Neural cell (in vitro differentiated cells): ENCODE measurements at regions not wholly inside any gene's neighbourhood (a gene's known extent, or its start where the extent isn't known, plus 50 kb on each side); places are given as distances from the start of the nearest gene placed in this dataset.

Experiments
- H2AFZ ChIP-seq: fragments of 200-600, 300-800 bp; sonication (generic), shearing (Covaris generic); 2 replicates; pipeline ENCODE4 v1.6.0; 2014; ENCODE audit warnings: low read depth, mild to moderate bottlenecking, antibody characterized with exemption, low read length, moderate library complexity
- H3F3A ChIP-seq: fragments of 200-600 bp; shearing (Covaris generic); 2 replicates; pipeline ENCODE4 v1.6.1; 2016; ENCODE audit warnings: mild to moderate bottlenecking, moderate library complexity, mixed read lengths, antibody characterized with exemption, low read length; ENCODE audit not compliant: insufficient read depth, poor library complexity, severe bottlenecking
- H3K27ac ChIP-seq: fragments of 200-600, 300-800 bp; sonication (generic), shearing (Covaris generic); 2 replicates; pipeline ENCODE4 v1.5.1; 2014; ENCODE audit warnings: mild to moderate bottlenecking, low read length, moderate library complexity
- H3K27me3 ChIP-seq: fragments of 300-800, 200-600 bp; sonication (generic), shearing (Covaris generic); 2 replicates; pipeline ENCODE4 v1.6.0; 2014; ENCODE audit warnings: mild to moderate bottlenecking, low read depth, low read length, moderate library complexity; ENCODE audit not compliant: insufficient read depth
- H3K36me3 ChIP-seq: fragments of 300-800, 200-600 bp; sonication (generic), shearing (Covaris generic); 2 replicates; pipeline ENCODE4 v1.5.1; 2014; ENCODE audit warnings: mild to moderate bottlenecking, antibody characterized with exemption, low read length, moderate library complexity; ENCODE audit not compliant: insufficient read depth
- H3K4me2 ChIP-seq: fragments of 300-800, 200-600 bp; sonication (generic), shearing (Covaris generic); 2 replicates; pipeline ENCODE4 v1.6.0; 2014; ENCODE audit warnings: mild to moderate bottlenecking, low read length
- H3K4me3 ChIP-seq: fragments of 300-800, 200-600 bp; sonication (generic), shearing (Covaris generic); 2 replicates; pipeline ENCODE4 v1.5.1; 2014; ENCODE audit warnings: mild to moderate bottlenecking, low read length, moderate library complexity
- H3K79me2 ChIP-seq: fragments of 200-600 bp; shearing (Covaris generic); replicated peaks from 2 replicates; pipeline ENCODE4 v1.6.0; 2014; ENCODE audit warnings: mild to moderate bottlenecking, low read length, moderate library complexity; ENCODE audit not compliant: insufficient read depth
- H3K9ac ChIP-seq: fragments of 300-800, 200-600 bp; sonication (generic), shearing (Covaris generic); 2 replicates; pipeline ENCODE4 v1.6.1; 2016; ENCODE audit warnings: mild to moderate bottlenecking, low read length, mixed read lengths
- H3K9me2 ChIP-seq: fragments of 200-600 bp; shearing (Covaris generic); 2 replicates; pipeline ENCODE4 v1.6.1; 2016; ENCODE audit warnings: mild to moderate bottlenecking, low read length, mixed read lengths; ENCODE audit not compliant: insufficient read depth
- H3K9me3 ChIP-seq: fragments of 200-600, 300-800 bp; sonication (generic), shearing (Covaris generic); 2 replicates; pipeline ENCODE4 v1.6.1; 2016; ENCODE audit warnings: mild to moderate bottlenecking, mixed run types, low read length, moderate library complexity, mixed read lengths
- H4K20me1 ChIP-seq: fragments of 200-600 bp; shearing (Covaris generic); 2 replicates; pipeline ENCODE4 v1.6.1; 2016; ENCODE audit warnings: mild to moderate bottlenecking, mixed run types; ENCODE audit not compliant: insufficient read depth
- EP300 ChIP-seq: fragments of 450-650 bp; conservative IDR thresholded peaks from 2 replicates; pipeline ENCODE4 v1.6.1; 2014; ENCODE audit warnings: antibody characterized with exemption, mild to moderate bottlenecking, moderate library complexity; ENCODE audit not compliant: poor library complexity, severe bottlenecking
- EZH2 ChIP-seq: fragments of 200-600, 300-800 bp; shearing (Covaris generic), sonication (generic); IDR thresholded peaks from 2 replicates; pipeline ENCODE4 v1.6.1; 2014; ENCODE audit warnings: antibody characterized with exemption, low read length, borderline replicate concordance, mild to moderate bottlenecking; ENCODE audit not compliant: insufficient read depth, poor library complexity, severe bottlenecking
- MXI1 ChIP-seq: fragments of 450-650 bp; conservative IDR thresholded peaks from 2 replicates; pipeline ENCODE4 v1.6.1; 2014; ENCODE audit warnings: antibody characterized with exemption, mild to moderate bottlenecking; ENCODE audit not compliant: poor library complexity, severe bottlenecking
- POLR2AphosphoS5 ChIP-seq: IDR thresholded peaks from 2 replicates; pipeline ENCODE4 v1.6.1; 2012
- RAD21 ChIP-seq: fragments of 450-650 bp; conservative IDR thresholded peaks from 2 replicates; pipeline ENCODE4 v1.6.1; 2014; ENCODE audit warnings: antibody characterized with exemption, mild to moderate bottlenecking, moderate library complexity
- SMC3 ChIP-seq: fragments of 450-650 bp; conservative IDR thresholded peaks from 2 replicates; pipeline ENCODE4 v1.6.1; 2014; ENCODE audit warnings: antibody characterized with exemption, mild to moderate bottlenecking, moderate library complexity; ENCODE audit not compliant: poor library complexity
- TAF1 ChIP-seq: IDR thresholded peaks from 2 replicates; pipeline ENCODE4 v1.6.1; 2012; ENCODE audit warnings: low read depth
- TF ChIP-seq, protein P1 (sequence below): fragments of 450-650 bp; IDR thresholded peaks from 2 replicates; pipeline ENCODE4 v1.5.1; 2014; ENCODE audit warnings: antibody characterized with exemption, mild to moderate bottlenecking, moderate library complexity; ENCODE audit not compliant: poor library complexity, severe bottlenecking
- TF ChIP-seq, protein P2 (sequence below): IDR thresholded peaks from 2 replicates; pipeline ENCODE4 v1.6.1; 2012; ENCODE audit warnings: borderline replicate concordance

- Histone ChIP-seq H3K4me3 (no peak overlapping the region), H3K27me3 (no peaks in the 10 kb centered on the region), H3K79me2 (no peaks in the 10 kb centered on the region), H4K20me1 (no peaks in the 10 kb centered on the region), H3K9me2 (no peaks in the 10 kb centered on the region), H3F3A (no peaks in the 10 kb centered on the region), H3K36me3 (no peaks in the 10 kb centered on the region), H3K4me2 (no peak overlapping the region), H2AFZ (no peak overlapping the region), H3K9ac (no peak overlapping the region), H3K9me3 (no peaks in the 10 kb centered on the region), H3K27ac (no peak overlapping the region)
- TF ChIP-seq EZH2, result no peak
- no peak for TF ChIP-seq SMC3
- TF ChIP-seq POLR2AphosphoS5, result no peak
- TF ChIP-seq, protein P1, sequence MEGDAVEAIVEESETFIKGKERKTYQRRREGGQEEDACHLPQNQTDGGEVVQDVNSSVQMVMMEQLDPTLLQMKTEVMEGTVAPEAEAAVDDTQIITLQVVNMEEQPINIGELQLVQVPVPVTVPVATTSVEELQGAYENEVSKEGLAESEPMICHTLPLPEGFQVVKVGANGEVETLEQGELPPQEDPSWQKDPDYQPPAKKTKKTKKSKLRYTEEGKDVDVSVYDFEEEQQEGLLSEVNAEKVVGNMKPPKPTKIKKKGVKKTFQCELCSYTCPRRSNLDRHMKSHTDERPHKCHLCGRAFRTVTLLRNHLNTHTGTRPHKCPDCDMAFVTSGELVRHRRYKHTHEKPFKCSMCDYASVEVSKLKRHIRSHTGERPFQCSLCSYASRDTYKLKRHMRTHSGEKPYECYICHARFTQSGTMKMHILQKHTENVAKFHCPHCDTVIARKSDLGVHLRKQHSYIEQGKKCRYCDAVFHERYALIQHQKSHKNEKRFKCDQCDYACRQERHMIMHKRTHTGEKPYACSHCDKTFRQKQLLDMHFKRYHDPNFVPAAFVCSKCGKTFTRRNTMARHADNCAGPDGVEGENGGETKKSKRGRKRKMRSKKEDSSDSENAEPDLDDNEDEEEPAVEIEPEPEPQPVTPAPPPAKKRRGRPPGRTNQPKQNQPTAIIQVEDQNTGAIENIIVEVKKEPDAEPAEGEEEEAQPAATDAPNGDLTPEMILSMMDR, result no peak
- TF ChIP-seq MXI1, result no peak
- no peak for TF ChIP-seq EP300
- TF ChIP-seq TAF1, result no peak
Measured at GRCh38 chr2:4168834-4169233, 465.5 kb downstream of the DCDC2C start.

- no peaks in the 10 kb centered on the region for H4K20me1 ChIP-seq
- no peak overlapping the region for H2AFZ ChIP-seq
- H3K9me3 ChIP-seq, result no peaks in the 10 kb centered on the region
- no peak overlapping the region for H3K4me2 ChIP-seq
- H3K27me3 ChIP-seq, result no peaks in the 10 kb centered on the region
- no peaks in the 10 kb centered on the region for H3K9me2 ChIP-seq
- no peak overlapping the region for H3K4me3 ChIP-seq
- TF ChIP-seq, protein P2, sequence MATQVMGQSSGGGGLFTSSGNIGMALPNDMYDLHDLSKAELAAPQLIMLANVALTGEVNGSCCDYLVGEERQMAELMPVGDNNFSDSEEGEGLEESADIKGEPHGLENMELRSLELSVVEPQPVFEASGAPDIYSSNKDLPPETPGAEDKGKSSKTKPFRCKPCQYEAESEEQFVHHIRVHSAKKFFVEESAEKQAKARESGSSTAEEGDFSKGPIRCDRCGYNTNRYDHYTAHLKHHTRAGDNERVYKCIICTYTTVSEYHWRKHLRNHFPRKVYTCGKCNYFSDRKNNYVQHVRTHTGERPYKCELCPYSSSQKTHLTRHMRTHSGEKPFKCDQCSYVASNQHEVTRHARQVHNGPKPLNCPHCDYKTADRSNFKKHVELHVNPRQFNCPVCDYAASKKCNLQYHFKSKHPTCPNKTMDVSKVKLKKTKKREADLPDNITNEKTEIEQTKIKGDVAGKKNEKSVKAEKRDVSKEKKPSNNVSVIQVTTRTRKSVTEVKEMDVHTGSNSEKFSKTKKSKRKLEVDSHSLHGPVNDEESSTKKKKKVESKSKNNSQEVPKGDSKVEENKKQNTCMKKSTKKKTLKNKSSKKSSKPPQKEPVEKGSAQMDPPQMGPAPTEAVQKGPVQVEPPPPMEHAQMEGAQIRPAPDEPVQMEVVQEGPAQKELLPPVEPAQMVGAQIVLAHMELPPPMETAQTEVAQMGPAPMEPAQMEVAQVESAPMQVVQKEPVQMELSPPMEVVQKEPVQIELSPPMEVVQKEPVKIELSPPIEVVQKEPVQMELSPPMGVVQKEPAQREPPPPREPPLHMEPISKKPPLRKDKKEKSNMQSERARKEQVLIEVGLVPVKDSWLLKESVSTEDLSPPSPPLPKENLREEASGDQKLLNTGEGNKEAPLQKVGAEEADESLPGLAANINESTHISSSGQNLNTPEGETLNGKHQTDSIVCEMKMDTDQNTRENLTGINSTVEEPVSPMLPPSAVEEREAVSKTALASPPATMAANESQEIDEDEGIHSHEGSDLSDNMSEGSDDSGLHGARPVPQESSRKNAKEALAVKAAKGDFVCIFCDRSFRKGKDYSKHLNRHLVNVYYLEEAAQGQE, result no peak
- no peak for TF ChIP-seq POLR2AphosphoS5
- TF ChIP-seq TAF1, result no peak
- TF ChIP-seq RAD21, result no peak
- TF ChIP-seq, protein P1, result no peak
- no peak for TF ChIP-seq EZH2
- no peak for TF ChIP-seq SMC3
- no peak for TF ChIP-seq MXI1
- no peak for TF ChIP-seq EP300
- no peak overlapping the region for H3K9ac ChIP-seq
- H3K36me3 ChIP-seq, result no peaks in the 10 kb centered on the region
- H3F3A ChIP-seq, result no peaks in the 10 kb centered on the region
- H3K27ac ChIP-seq, result no peak overlapping the region
- H3K79me2 ChIP-seq, result no peaks in the 10 kb centered on the region
Measured at GRCh38 chr2:4174796-4175195, 471.4 kb downstream of the DCDC2C start.
